HEK293 (cell line): ENCODE measurements at regions not wholly inside any gene's neighbourhood (a gene's known extent, or its start where the extent isn't known, plus 50 kb on each side); places are given as distances from the start of the nearest gene placed in this dataset.

Source experiments
- CTCF ChIA-PET: fragments of 350-600 bp; formaldehyde crosslinking; extraction: SDS; loops from one replicate; lab custom pipeline; 2021; ENCODE audit warnings: antibody characterized with exemption; lab: Yijun Ruan, JAX
- POLR2A ChIA-PET: fragments of 300-600 bp; formaldehyde crosslinking; extraction: SDS; loops from one replicate; lab custom pipeline; 2020; ENCODE audit warnings: antibody characterized with exemption, inconsistent platforms; lab: Yijun Ruan, JAX
- H3K27ac ChIP-seq: fragments of 200-500 bp; sonication (Bioruptor generic); 2 replicates; pipeline ENCODE4 v1.5.1; 2014; ENCODE audit warnings: low read depth, low read length, control low read depth, inconsistent platforms; ENCODE audit errors: extremely low read depth
- H3K36me3 ChIP-seq, 2 experiments: fragments of 200-500 bp in 1 of 2; sonication (Bioruptor generic) in 1 of 2; 1 replicate in 1 of 2; 2 replicates in 1 of 2; pipeline ENCODE4 v1.5.1; 2014 to 2017; ENCODE audit warnings: inconsistent platforms in 2 of 2, low read length in 2 of 2; ENCODE audit not compliant: control insufficient read depth in 2 of 2, insufficient read depth in 1 of 2
- H3K4me1 ChIP-seq: fragments of 200-500 bp; sonication (Bioruptor generic); 2 replicates; pipeline ENCODE4 v1.5.1; 2014; ENCODE audit warnings: mild to moderate bottlenecking, low read length, inconsistent platforms; ENCODE audit not compliant: control insufficient read depth, insufficient read depth
- H3K4me3 ChIP-seq: 2 replicates; pipeline ENCODE4 v1.5.1; 2011; ENCODE audit warnings: low read depth, mild to moderate bottlenecking, control low read depth, low read length, moderate library complexity
- H3K9me3 ChIP-seq: fragments of 200-500 bp; sonication (Bioruptor generic); 2 replicates; pipeline ENCODE4 v1.5.1; 2014; ENCODE audit warnings: low read depth, low read length, inconsistent platforms; ENCODE audit not compliant: control insufficient read depth, insufficient read depth
- BCL11A ChIP-seq: fragments of 450-650 bp; formaldehyde crosslinking; IDR thresholded peaks from 2 replicates; pipeline ENCODE4 v1.5.1; 2016; ENCODE audit warnings: low read depth, missing biosample characterization, missing genetic modification characterization
- GLI2 ChIP-seq: fragments of 450-650 bp; formaldehyde crosslinking; IDR thresholded peaks from 2 replicates; pipeline ENCODE4; 2017; ENCODE audit warnings: missing biosample characterization, missing genetic modification characterization, low read depth, borderline replicate concordance
- GLIS1 ChIP-seq: fragments of 450-650 bp; formaldehyde crosslinking; IDR thresholded peaks from 2 replicates; pipeline ENCODE4 v1.5.1; 2016; ENCODE audit warnings: missing biosample characterization, missing genetic modification characterization
- GLIS2 ChIP-seq: fragments of 450-650 bp; formaldehyde crosslinking; IDR thresholded peaks from 2 replicates; pipeline ENCODE4 v1.5.1; 2016; ENCODE audit warnings: missing biosample characterization, missing genetic modification characterization
- SALL2 ChIP-seq: fragments of 450-650 bp; formaldehyde crosslinking; IDR thresholded peaks from 2 replicates; pipeline ENCODE4 v1.5.0; 2017; ENCODE audit warnings: missing biosample characterization, mild to moderate bottlenecking, missing genetic modification characterization, borderline replicate concordance
- SP3 ChIP-seq: fragments of 450-650 bp; formaldehyde crosslinking; IDR thresholded peaks from 2 replicates; pipeline ENCODE4 v1.5.1; 2016; ENCODE audit warnings: missing biosample characterization, missing genetic modification characterization
- ZFP69B ChIP-seq: fragments of 450-650 bp; formaldehyde crosslinking; IDR thresholded peaks from 2 replicates; pipeline ENCODE4 v1.5.1; 2016; ENCODE audit warnings: missing biosample characterization, missing genetic modification characterization
- ZIC2 ChIP-seq: fragments of 450-650 bp; formaldehyde crosslinking; IDR thresholded peaks from 2 replicates; pipeline ENCODE4 v1.5.1; 2016; ENCODE audit warnings: missing biosample characterization, missing genetic modification characterization
- ZNF155 ChIP-seq: fragments of 450-650 bp; formaldehyde crosslinking; IDR thresholded peaks from 2 replicates; pipeline ENCODE4 v1.5.1; 2016; ENCODE audit warnings: missing biosample characterization, missing genetic modification characterization
- ZNF223 ChIP-seq: fragments of 450-650 bp; formaldehyde crosslinking; IDR thresholded peaks from 2 replicates; pipeline ENCODE4 v1.5.1; 2016; ENCODE audit warnings: missing biosample characterization, missing genetic modification characterization
- ZNF248 ChIP-seq: fragments of 450-650 bp; formaldehyde crosslinking; IDR thresholded peaks from 2 replicates; pipeline ENCODE4 v1.5.1; 2017; ENCODE audit warnings: missing biosample characterization, missing genetic modification characterization
- ZNF394 ChIP-seq: fragments of 450-650 bp; formaldehyde crosslinking; IDR thresholded peaks from 2 replicates; pipeline ENCODE4 v1.5.1; 2016; ENCODE audit warnings: missing biosample characterization, missing genetic modification characterization, mild to moderate bottlenecking, moderate library complexity, borderline replicate concordance
- ZNF449 ChIP-seq: fragments of 450-650 bp; formaldehyde crosslinking; IDR thresholded peaks from 2 replicates; pipeline ENCODE4 v1.5.1; 2017; ENCODE audit warnings: missing biosample characterization, mild to moderate bottlenecking, missing genetic modification characterization, moderate library complexity
- ZNF473 ChIP-seq: fragments of 450-650 bp; formaldehyde crosslinking; IDR thresholded peaks from 2 replicates; pipeline ENCODE4 v1.5.1; 2017; ENCODE audit warnings: missing biosample characterization, missing genetic modification characterization
- ZNF529 ChIP-seq: fragments of 450-650 bp; formaldehyde crosslinking; IDR thresholded peaks from 2 replicates; pipeline ENCODE4 v1.5.1; 2017; ENCODE audit warnings: missing genetic modification characterization, missing biosample characterization; ENCODE audit not compliant: insufficient replicate concordance
- ZNF596 ChIP-seq: fragments of 450-650 bp; IDR thresholded peaks from 2 replicates; pipeline ENCODE4 v1.5.0; 2018; ENCODE audit warnings: missing biosample characterization, mild to moderate bottlenecking, missing genetic modification characterization, moderate library complexity
- ZNF654 ChIP-seq: fragments of 450-650 bp; formaldehyde crosslinking; IDR thresholded peaks from 2 replicates; pipeline ENCODE4 v1.5.1; 2016; ENCODE audit warnings: low read depth, missing biosample characterization, missing genetic modification characterization
- ZNF660 ChIP-seq: fragments of 450-650 bp; IDR thresholded peaks from 2 replicates; pipeline ENCODE4 v1.5.1; 2018; ENCODE audit warnings: missing biosample characterization, mild to moderate bottlenecking, missing genetic modification characterization
- ZNF664 ChIP-seq: fragments of 450-650 bp; formaldehyde crosslinking; IDR thresholded peaks from 2 replicates; pipeline ENCODE4 v1.5.1; 2016; ENCODE audit warnings: missing biosample characterization, missing genetic modification characterization
- ZNF707 ChIP-seq: fragments of 450-650 bp; formaldehyde crosslinking; IDR thresholded peaks from 2 replicates; pipeline ENCODE4 v1.5.1; 2016; ENCODE audit warnings: missing biosample characterization, missing genetic modification characterization
- ZNF785 ChIP-seq: fragments of 450-650 bp; formaldehyde crosslinking; IDR thresholded peaks from 2 replicates; pipeline ENCODE4 v1.5.1; 2016; ENCODE audit warnings: missing biosample characterization, missing genetic modification characterization
- ZNF791 ChIP-seq: fragments of 450-650 bp; formaldehyde crosslinking; IDR thresholded peaks from 2 replicates; pipeline ENCODE4 v1.5.1; 2016; ENCODE audit warnings: missing biosample characterization, missing genetic modification characterization
- ZSCAN16 ChIP-seq: fragments of 450-650 bp; formaldehyde crosslinking; IDR thresholded peaks from 2 replicates; pipeline ENCODE4 v1.5.1; 2016; ENCODE audit warnings: missing biosample characterization, missing genetic modification characterization
- ZSCAN30 ChIP-seq: fragments of 450-650 bp; IDR thresholded peaks from 2 replicates; pipeline ENCODE4 v1.5.1; 2018; ENCODE audit warnings: missing biosample characterization, mild to moderate bottlenecking, missing genetic modification characterization, moderate library complexity
- TF ChIP-seq, protein P1 (sequence below): fragments of 450-650 bp; formaldehyde crosslinking; IDR thresholded peaks from 2 replicates; pipeline ENCODE4 v1.5.1; 2016; ENCODE audit warnings: missing biosample characterization, missing genetic modification characterization
- TF ChIP-seq, protein P2 (sequence below): fragments of 450-650 bp; formaldehyde crosslinking; IDR thresholded peaks from 2 replicates; pipeline ENCODE4 v1.5.1; 2017; ENCODE audit warnings: missing biosample characterization, missing genetic modification characterization

- TF ChIP-seq GLI2 (tag by site-specific recombination) = no peak
- TF ChIP-seq ZNF785 (tag by site-specific recombination) = no peak
- TF ChIP-seq ZSCAN30 (tag by site-specific recombination) = no peak
- no peak for TF ChIP-seq ZNF791 (tag by site-specific recombination)
- TF ChIP-seq ZNF155 (tag by site-specific recombination) = no peak
- TF ChIP-seq ZNF394 (tag by site-specific recombination) = no peak
- no peak for TF ChIP-seq SP3 (tag by site-specific recombination)
- no peak for TF ChIP-seq ZNF473 (tag by site-specific recombination)
- no peak for TF ChIP-seq ZNF248 (tag by site-specific recombination)
- no peak for TF ChIP-seq GLIS1 (tag by site-specific recombination)
- TF ChIP-seq ZNF660 (tag by site-specific recombination) = no peak
- TF ChIP-seq, all 188 proteins: peak for 0
- POLR2A ChIA-PET = no interaction called here
- CTCF ChIA-PET = interaction anchor here (0.5 to 0.7 kb wide), 2 partner anchors 314 to 1402 kb away, joined by 3 read pairs; no protein-coding TSS in a partner anchor
- no peak overlapping the region for H3K27ac ChIP-seq
- H3K4me1 ChIP-seq = no peaks in the 10 kb centered on the region
- no peaks in the 10 kb centered on the region for H3K9me3 ChIP-seq
- no peaks in the 10 kb centered on the region for H3K36me3 ChIP-seq
- no peak overlapping the region for H3K4me3 ChIP-seq
These were observed 401.1 kb upstream of the ZNF507 start for GRCh38 chr19:31944326-31944725.

DNA sequence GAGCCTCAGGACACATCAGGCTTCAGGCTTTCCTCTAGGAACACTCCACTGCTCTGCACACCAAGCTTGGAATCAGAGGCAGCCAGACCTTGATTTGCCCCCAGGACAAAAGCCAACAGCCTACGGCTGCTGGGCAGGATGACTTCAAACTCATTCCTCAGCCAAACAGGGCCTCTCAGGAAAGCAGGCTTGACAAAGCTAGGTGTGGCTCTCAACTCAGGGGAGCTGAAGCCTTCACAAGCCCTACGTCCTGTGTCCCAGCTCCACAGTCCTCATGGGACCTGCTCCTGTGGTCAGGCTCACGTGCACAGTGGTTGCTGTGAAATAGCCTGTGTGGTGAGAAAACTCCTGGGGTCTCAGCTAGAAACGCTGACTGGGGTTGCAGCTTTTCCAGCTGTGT is 398.9 kb upstream of the ZNF507 start:
- Histone ChIP-seq H3K4me3 (no peak overlapping the region), H3K27ac (no peak overlapping the region), H3K9me3 (no peaks in the 10 kb centered on the region; the same call in 1 of the 2 replicates), H3K36me3 (no peaks in the 10 kb centered on the region), H3K4me1 (no peaks in the 10 kb centered on the region)
- TF ChIP-seq ZIC2 (tag by site-specific recombination) = peak; percentile 45; the same call in 1 of the 2 replicates
- TF ChIP-seq ZSCAN16 = no peak
- TF ChIP-seq ZNF664 = no peak
- POLR2A ChIA-PET = interaction anchor here (0.5 kb wide), 1 partner anchor 842 kb away, joined by 4 read pairs; no protein-coding TSS in a partner anchor
- CTCF ChIA-PET = interaction anchor here (1.2 kb wide), 1 partner anchor 10 kb away, joined by 3 read pairs; no protein-coding TSS in a partner anchor

DNA sequence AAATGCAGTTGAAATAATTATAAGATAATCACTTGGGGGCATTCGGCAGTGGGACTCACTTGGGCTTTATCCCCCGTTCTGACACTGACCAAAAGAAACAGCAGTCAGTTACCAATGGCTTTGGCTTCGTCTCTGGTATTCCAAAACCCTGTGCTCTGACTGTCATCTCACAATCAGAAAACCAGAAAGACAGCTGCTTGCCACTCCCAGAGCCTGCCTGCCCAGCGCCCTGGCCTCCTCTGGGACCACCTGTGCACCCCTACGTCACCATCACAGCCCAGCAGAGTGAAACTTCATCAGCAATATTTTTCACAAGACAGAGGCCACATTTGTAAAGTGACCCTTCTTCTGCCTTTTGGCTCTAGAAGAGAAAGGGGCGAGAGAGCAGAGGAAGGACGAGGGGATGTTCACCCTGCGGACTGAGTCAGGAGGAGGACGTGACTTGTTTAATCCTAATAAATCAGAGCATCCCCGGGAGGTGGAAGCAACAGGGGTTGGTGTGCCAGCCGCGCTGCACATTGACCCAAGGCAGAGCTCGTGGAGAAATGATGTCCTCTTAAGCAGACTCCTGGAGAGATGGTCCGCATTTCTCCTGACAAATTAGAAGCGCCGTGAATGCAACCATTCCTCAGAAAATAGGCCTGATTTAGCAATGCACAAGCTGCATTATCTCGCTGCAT is 397.8 kb upstream of the ZNF507 start:
- no peaks in the 10 kb centered on the region for H3K4me1 ChIP-seq
- no peak overlapping the region for H3K4me3 ChIP-seq
- POLR2A ChIA-PET = no interaction called here
- peaks cover 2% of the 10 kb centered on the region; the same call in 1 of the 2 replicates for H3K9me3 ChIP-seq
- H3K27ac ChIP-seq = no peak overlapping the region
- CTCF ChIA-PET = interaction anchor here (1.0 kb wide), 1 partner anchor 95 kb away, joined by 3 read pairs; no protein-coding TSS in a partner anchor
- no peaks in the 10 kb centered on the region for H3K36me3 ChIP-seq
- no peak for TF ChIP-seq ZNF654 (tag by site-specific recombination)
- TF ChIP-seq ZNF707 = no peak
- no peak for TF ChIP-seq GLIS2 (tag by site-specific recombination)
- TF ChIP-seq SALL2 (tag by site-specific recombination) = no peak
- TF ChIP-seq, protein P1, sequence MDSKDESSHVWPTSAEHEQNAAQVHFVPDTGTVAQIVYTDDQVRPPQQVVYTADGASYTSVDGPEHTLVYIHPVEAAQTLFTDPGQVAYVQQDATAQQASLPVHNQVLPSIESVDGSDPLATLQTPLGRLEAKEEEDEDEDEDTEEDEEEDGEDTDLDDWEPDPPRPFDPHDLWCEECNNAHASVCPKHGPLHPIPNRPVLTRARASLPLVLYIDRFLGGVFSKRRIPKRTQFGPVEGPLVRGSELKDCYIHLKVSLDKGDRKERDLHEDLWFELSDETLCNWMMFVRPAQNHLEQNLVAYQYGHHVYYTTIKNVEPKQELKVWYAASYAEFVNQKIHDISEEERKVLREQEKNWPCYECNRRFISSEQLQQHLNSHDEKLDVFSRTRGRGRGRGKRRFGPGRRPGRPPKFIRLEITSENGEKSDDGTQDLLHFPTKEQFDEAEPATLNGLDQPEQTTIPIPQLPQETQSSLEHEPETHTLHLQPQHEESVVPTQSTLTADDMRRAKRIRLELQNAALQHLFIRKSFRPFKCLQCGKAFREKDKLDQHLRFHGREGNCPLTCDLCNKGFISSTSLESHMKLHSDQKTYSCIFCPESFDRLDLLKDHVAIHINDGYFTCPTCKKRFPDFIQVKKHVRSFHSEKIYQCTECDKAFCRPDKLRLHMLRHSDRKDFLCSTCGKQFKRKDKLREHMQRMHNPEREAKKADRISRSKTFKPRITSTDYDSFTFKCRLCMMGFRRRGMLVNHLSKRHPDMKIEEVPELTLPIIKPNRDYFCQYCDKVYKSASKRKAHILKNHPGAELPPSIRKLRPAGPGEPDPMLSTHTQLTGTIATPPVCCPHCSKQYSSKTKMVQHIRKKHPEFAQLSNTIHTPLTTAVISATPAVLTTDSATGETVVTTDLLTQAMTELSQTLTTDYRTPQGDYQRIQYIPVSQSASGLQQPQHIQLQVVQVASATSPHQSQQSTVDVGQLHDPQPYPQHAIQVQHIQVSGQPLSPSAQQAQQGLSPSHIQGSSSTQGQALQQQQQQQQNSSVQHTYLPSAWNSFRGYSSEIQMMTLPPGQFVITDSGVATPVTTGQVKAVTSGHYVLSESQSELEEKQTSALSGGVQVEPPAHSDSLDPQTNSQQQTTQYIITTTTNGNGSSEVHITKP (tag by site-specific recombination) = no peak
- no peak for TF ChIP-seq ZNF596
- TF ChIP-seq, protein P2, sequence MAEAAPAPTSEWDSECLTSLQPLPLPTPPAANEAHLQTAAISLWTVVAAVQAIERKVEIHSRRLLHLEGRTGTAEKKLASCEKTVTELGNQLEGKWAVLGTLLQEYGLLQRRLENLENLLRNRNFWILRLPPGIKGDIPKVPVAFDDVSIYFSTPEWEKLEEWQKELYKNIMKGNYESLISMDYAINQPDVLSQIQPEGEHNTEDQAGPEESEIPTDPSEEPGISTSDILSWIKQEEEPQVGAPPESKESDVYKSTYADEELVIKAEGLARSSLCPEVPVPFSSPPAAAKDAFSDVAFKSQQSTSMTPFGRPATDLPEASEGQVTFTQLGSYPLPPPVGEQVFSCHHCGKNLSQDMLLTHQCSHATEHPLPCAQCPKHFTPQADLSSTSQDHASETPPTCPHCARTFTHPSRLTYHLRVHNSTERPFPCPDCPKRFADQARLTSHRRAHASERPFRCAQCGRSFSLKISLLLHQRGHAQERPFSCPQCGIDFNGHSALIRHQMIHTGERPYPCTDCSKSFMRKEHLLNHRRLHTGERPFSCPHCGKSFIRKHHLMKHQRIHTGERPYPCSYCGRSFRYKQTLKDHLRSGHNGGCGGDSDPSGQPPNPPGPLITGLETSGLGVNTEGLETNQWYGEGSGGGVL (tag by site-specific recombination) = no peak
- TF ChIP-seq ZNF223 (tag by site-specific recombination) = no peak
- TF ChIP-seq ZNF529 (tag by site-specific recombination) = no peak
- TF ChIP-seq ZFP69B (tag by site-specific recombination) = no peak
- TF ChIP-seq ZNF449 (tag by site-specific recombination) = no peak
- TF ChIP-seq BCL11A (tag by site-specific recombination) = no peak
